ENCODE measurements at regions not wholly inside any gene's neighbourhood (a gene's known extent, or its start where the extent isn't known, plus 50 kb on each side); places are given as distances from the start of the nearest gene placed in this dataset.

DNA sequence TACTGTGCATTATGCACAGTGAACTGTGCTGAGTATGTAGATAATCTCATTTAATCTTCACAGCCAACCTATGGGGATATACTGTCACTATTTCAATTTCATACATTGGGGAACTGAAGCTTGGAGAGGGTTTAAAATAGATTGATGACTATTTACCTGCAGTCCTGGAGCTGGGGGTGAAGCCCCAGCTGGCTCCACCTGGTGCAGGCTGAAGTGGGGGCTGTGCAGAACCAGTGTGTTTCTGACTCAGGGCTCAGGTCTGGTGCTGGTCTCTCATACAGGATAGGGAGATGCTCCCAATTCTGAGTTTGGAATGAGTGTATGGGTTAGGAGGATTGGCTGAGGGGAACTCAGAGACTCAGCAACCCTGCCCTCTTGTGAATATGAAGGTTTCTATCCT lies 176.1 kb upstream of the CEP162 start:
- H3K4me3 ChIP-seq (ENCODE audit: low read depth, low read length), result no peak overlapping the region
- DNase-seq (ENCODE audit: low read depth), result no peak
- TF ChIP-seq, protein P1, sequence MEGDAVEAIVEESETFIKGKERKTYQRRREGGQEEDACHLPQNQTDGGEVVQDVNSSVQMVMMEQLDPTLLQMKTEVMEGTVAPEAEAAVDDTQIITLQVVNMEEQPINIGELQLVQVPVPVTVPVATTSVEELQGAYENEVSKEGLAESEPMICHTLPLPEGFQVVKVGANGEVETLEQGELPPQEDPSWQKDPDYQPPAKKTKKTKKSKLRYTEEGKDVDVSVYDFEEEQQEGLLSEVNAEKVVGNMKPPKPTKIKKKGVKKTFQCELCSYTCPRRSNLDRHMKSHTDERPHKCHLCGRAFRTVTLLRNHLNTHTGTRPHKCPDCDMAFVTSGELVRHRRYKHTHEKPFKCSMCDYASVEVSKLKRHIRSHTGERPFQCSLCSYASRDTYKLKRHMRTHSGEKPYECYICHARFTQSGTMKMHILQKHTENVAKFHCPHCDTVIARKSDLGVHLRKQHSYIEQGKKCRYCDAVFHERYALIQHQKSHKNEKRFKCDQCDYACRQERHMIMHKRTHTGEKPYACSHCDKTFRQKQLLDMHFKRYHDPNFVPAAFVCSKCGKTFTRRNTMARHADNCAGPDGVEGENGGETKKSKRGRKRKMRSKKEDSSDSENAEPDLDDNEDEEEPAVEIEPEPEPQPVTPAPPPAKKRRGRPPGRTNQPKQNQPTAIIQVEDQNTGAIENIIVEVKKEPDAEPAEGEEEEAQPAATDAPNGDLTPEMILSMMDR (conservative IDR thresholded peaks at IDR 0.05; ENCODE audit: low read depth, low read length), result no peak

DNA sequence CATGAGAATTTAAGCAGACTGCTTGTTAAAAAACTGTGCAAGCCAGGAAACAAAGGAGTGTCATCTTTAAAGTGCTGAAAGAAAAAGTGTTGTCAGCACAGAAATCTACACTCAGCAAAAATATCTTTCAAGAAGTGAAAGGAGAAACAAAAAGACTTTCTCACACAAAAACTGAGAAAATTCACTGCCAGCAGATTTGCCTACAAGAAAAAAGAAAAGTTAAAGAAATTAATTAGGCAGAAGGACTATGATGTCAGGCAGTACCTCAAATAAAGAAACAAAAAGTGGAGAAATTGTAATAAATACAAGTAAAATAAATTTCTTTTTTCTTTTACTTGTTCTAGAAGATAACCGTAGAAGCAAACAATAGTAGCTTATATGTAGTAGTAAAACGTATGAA lies 171.6 kb upstream of the CEP162 start:
- DNase-seq (ENCODE audit: low read depth), result no peak
- no peak overlapping the region for H3K4me3 ChIP-seq (ENCODE audit: low read depth, low read length)
- TF ChIP-seq, protein P1 (conservative IDR thresholded peaks at IDR 0.05; ENCODE audit: low read depth, low read length), result no peak

GRCh38 chr6:84392261-84392660 lies 164.8 kb upstream of the CEP162 start:
- TF ChIP-seq, protein P1 (conservative IDR thresholded peaks at IDR 0.05; ENCODE audit: low read depth, low read length), result no peak
- DNase-seq (ENCODE audit: low read depth), result no peak
- no peak overlapping the region for H3K4me3 ChIP-seq (ENCODE audit: low read depth, low read length)

DNA sequence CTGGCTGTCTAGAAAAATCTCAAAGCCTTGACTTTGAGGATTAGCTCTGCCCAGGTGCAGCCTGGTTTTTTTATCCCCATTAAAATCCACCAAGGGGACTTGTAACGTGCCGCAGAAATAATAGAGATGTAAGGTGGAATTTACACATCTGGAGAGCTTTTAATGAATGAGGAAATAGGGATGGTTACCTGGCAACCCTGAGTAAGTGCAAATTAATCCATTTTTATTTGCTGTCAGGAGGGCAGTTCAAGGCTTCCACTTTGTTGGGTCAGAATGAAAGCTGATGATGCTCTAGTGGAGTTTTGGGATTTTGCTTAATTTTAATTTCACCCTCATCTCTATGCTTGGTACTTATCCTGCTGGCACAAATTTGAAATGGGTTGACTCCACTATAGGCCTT lies 163.4 kb upstream of the CEP162 start:
- TF ChIP-seq, protein P1 (conservative IDR thresholded peaks at IDR 0.05; ENCODE audit: low read depth, low read length), result no peak
- no peak for DNase-seq (ENCODE audit: low read depth)
- no peak overlapping the region for H3K4me3 ChIP-seq (ENCODE audit: low read depth, low read length)

DNA sequence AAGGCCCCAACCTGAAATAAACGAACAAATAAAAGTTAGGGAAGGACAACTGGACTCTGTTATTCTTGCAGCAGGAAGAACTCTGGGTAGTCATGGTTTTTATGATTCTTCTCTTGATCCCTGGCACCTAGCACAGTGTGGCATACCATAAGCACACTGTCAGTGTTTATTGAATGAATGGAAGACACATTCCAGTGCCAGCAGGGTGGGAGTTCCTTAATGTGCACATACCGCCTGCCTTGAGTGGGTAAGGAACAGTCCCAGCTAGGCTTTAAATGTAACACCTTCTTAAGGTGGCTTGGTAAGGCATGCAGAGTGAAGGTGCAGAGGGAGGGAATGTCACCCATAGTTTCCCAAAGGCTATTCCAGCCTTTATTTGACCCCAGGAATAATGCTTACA lies 162.9 kb upstream of the CEP162 start:
- DNase-seq (ENCODE audit: low read depth), result no peak
- TF ChIP-seq, protein P1 (conservative IDR thresholded peaks at IDR 0.05; ENCODE audit: low read depth, low read length), result no peak
- H3K4me3 ChIP-seq (ENCODE audit: low read depth, low read length), result no peak overlapping the region

- TF ChIP-seq, protein P1 (conservative IDR thresholded peaks at IDR 0.05; ENCODE audit: low read depth, low read length), result no peak
- no peak overlapping the region for H3K4me3 ChIP-seq (ENCODE audit: low read depth, low read length)
- no peak for DNase-seq (ENCODE audit: low read depth)
These were observed 151.7 kb upstream of the CEP162 start for GRCh38 chr6:84379142-84379541.

GRCh38 chr6:84372290-84372689 lies 144.8 kb upstream of the CEP162 start:
- no peak for DNase-seq (ENCODE audit: low read depth)
- TF ChIP-seq, protein P1 (conservative IDR thresholded peaks at IDR 0.05; ENCODE audit: low read depth, low read length), result no peak

More at GRCh38 chr6:84372290-84372689, 144.8 kb upstream of the CEP162 start:
- no peak overlapping the region for H3K4me3 ChIP-seq (ENCODE audit: low read depth, low read length)
